Parathyroid adenoma (tissue), 2 donors: ENCODE measurements at regions not wholly inside any gene's neighbourhood (a gene's known extent, or its start where the extent isn't known, plus 50 kb on each side); places are given as distances from the start of the nearest gene placed in this dataset.

Experiments
- H2AFZ ChIP-seq: fragments of 300-600 bp; sonication (generic); one replicate; pipeline ENCODE4 v1.7.0; 2017; ENCODE audit warnings: antibody characterized with exemption, mild to moderate bottlenecking
- H3K27ac ChIP-seq: fragments of 300-600 bp; sonication (generic); one replicate; pipeline ENCODE4 v1.7.0; 2017
- H3K27me3 ChIP-seq: fragments of 300-600 bp; sonication (generic); one replicate; pipeline ENCODE4 v1.7.0; 2017; ENCODE audit warnings: low read length; ENCODE audit not compliant: control insufficient read depth, insufficient read depth
- H3K36me3 ChIP-seq: fragments of 300-600 bp; sonication (generic); one replicate; pipeline ENCODE4 v1.7.0; 2017; ENCODE audit warnings: low read length; ENCODE audit not compliant: control insufficient read depth, insufficient read depth
- H3K4me1 ChIP-seq: fragments of 300-600 bp; sonication (generic); one replicate; pipeline ENCODE4 v1.7.0; 2017; ENCODE audit warnings: control low read depth
- H3K4me2 ChIP-seq: fragments of 300-600 bp; sonication (generic); one replicate; pipeline ENCODE4 v1.7.0; 2017; ENCODE audit warnings: low read length
- H3K4me3 ChIP-seq: fragments of 300-600 bp; sonication (generic); one replicate; pipeline ENCODE4 v1.7.0; 2017; ENCODE audit warnings: low read depth, low read length
- H3K79me2 ChIP-seq: fragments of 300-600 bp; sonication (generic); one replicate; pipeline ENCODE4 v1.7.0; 2017; ENCODE audit warnings: control low read depth
- H3K9ac ChIP-seq: fragments of 300-600 bp; sonication (generic); one replicate; pipeline ENCODE4 v1.7.0; 2017; ENCODE audit warnings: mild to moderate bottlenecking
- H3K9me3 ChIP-seq: fragments of 300-600 bp; sonication (generic); one replicate; pipeline ENCODE4 v1.7.0; 2017; ENCODE audit warnings: low read length; ENCODE audit not compliant: control insufficient read depth
- TF ChIP-seq, protein P1 (sequence below): fragments of 300-600 bp; sonication (generic); IDR thresholded peaks from one replicate; pipeline ENCODE4 v1.7.0; 2017; ENCODE audit warnings: antibody characterized with exemption, mild to moderate bottlenecking
- donor health status: primary hyperparathyroidism.

DNA sequence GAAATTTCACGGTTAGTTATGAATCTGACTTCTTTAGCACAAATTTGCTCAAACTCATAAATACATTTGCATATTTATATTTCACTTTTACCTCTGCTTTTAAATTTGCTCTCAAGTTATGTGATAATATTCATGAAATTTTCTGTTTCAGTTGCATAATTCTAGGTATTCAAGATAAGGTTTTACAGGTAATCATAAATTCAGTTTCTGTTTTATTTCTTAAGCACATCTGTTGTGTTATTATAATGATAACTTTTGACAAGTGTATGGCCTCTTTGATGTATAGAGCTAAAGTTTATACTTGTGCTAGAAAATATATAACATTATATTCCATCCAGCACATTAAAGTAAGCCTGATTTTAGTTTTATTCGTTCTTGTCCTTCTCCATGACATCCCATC is 308.1 kb downstream of the SLC7A11 start:
- Histone ChIP-seq H3K27ac (no peak overlapping the region), H3K27me3 (no peaks in the 10 kb centered on the region), H3K36me3 (no peaks in the 10 kb centered on the region), H3K4me3 (no peak overlapping the region), H3K4me2 (no peak overlapping the region), H2AFZ (no peak overlapping the region), H3K9ac (no peak overlapping the region), H3K4me1 (no peaks in the 10 kb centered on the region), H3K9me3 (no peaks in the 10 kb centered on the region), H3K79me2 (no peaks in the 10 kb centered on the region)
- TF ChIP-seq, protein P1, sequence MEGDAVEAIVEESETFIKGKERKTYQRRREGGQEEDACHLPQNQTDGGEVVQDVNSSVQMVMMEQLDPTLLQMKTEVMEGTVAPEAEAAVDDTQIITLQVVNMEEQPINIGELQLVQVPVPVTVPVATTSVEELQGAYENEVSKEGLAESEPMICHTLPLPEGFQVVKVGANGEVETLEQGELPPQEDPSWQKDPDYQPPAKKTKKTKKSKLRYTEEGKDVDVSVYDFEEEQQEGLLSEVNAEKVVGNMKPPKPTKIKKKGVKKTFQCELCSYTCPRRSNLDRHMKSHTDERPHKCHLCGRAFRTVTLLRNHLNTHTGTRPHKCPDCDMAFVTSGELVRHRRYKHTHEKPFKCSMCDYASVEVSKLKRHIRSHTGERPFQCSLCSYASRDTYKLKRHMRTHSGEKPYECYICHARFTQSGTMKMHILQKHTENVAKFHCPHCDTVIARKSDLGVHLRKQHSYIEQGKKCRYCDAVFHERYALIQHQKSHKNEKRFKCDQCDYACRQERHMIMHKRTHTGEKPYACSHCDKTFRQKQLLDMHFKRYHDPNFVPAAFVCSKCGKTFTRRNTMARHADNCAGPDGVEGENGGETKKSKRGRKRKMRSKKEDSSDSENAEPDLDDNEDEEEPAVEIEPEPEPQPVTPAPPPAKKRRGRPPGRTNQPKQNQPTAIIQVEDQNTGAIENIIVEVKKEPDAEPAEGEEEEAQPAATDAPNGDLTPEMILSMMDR: no peak

DNA sequence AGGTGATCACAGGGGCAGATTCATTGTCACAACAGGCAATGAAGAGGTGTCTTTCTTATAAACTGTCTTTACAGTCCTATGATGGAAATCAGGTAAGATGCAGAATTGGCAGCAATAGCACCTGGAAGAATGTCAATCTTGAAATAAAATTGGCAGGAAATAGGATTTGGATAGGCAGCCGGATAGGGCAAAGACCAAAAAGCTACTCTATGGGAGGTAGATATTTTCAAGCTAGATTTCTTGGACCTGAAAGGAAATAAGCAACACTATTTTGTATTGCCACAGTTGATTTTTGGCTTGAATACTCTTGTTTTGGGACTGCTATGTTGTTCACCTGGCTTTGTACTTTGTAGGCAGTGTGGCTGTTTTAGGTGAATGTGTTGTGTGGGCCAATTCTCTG is 314.2 kb downstream of the SLC7A11 start:
- Histone ChIP-seq H3K9ac (no peak overlapping the region), H3K79me2 (no peaks in the 10 kb centered on the region), H3K9me3 (no peaks in the 10 kb centered on the region), H3K4me2 (no peak overlapping the region), H3K36me3 (no peaks in the 10 kb centered on the region), H3K4me3 (no peak overlapping the region), H3K4me1 (no peaks in the 10 kb centered on the region), H3K27me3 (no peaks in the 10 kb centered on the region), H3K27ac (no peak overlapping the region), H2AFZ (no peak overlapping the region)
- TF ChIP-seq, protein P1: no peak

DNA sequence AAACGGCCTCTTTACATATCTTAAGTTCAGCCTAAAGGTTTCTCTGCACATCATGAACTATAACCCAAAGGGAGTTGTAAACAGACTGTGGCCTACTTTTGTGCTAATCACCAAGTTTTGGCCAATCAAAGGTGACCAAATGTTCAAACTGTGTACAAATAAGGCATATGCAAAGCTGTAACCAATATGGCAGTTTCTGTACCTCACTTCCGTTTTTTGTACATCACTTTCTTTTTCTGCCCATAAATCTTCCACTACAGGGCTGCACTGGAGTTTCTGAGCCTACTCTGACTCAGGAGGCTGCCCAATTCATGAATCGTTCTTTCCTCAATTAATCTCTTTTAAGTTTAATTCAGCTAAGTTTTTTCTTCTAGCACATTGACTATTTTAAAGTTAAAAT is 318.7 kb downstream of the SLC7A11 start:
- Histone ChIP-seq H2AFZ (no peak overlapping the region), H3K27me3 (no peaks in the 10 kb centered on the region)

DNA sequence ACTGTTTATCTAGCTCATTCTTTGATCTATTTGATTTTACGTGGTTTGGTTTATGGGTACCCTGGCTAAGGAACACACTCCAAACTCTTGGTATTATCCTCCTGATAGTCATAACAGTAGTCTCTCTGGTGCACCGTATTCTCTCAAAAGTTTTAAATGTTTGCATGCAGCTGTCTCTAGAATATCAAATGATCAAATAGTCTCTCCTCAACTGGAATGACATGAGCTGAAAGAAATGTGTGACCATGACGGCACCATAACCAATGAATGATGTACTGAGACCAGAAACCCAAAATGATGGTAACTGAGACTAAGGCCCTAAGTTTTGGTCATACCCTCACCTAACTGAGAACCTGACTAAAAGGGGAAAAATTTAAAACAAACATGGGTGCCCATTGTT is 319.4 kb downstream of the SLC7A11 start:
- Histone ChIP-seq H3K4me2 (no peak overlapping the region), H3K79me2 (no peaks in the 10 kb centered on the region), H2AFZ (no peak overlapping the region), H3K27ac (no peak overlapping the region), H3K36me3 (no peaks in the 10 kb centered on the region), H3K9ac (no peak overlapping the region), H3K9me3 (no peaks in the 10 kb centered on the region), H3K27me3 (no peaks in the 10 kb centered on the region), H3K4me1 (no peaks in the 10 kb centered on the region), H3K4me3 (no peak overlapping the region)
- TF ChIP-seq, protein P1: no peak

More for the DNA sequence above, 318.7 kb downstream of the SLC7A11 start:
- Histone ChIP-seq H3K4me3 (no peak overlapping the region), H3K9ac (no peak overlapping the region), H3K79me2 (no peaks in the 10 kb centered on the region), H3K9me3 (no peaks in the 10 kb centered on the region), H3K27ac (no peak overlapping the region), H3K36me3 (no peaks in the 10 kb centered on the region), H3K4me1 (no peaks in the 10 kb centered on the region), H3K4me2 (no peak overlapping the region)
- TF ChIP-seq, protein P1: no peak

DNA sequence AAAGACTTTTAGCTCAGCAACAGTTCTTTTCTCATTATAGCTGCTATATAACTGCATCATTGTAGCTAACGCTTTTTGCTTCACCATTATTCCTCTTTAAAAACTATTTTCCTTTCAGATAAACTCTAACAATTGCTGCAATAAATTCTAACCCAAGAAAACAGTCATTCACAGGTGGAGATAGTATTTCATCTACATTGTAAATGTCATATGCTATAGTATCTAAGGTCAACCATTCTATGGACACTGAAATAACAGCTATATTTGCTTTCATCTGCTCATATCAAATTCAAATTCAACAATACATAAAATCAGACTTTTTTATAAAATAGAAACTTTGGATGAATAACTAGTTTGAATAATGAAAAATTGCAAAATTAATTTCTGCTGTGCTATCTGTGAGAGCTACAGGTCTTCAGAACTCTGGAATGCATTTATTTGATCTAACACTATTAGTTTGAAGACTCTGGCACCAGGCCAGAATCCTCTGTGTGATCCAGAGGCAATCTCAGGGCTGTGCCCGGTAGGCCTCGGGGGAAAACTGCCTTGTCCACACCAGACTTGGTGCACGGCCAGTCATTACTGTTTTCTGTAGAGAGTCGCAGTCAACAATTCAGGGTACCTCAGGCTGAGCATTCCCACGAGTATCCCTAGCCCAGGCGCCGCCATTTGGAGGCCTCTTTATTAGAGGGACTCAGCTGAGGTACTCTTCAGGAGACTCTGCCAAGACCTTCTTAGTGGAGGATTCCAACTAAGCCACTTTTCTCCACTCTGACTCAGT is 332.4 kb downstream of the SLC7A11 start:
- no peaks in the 10 kb centered on the region for H3K4me1 ChIP-seq
- H3K27ac ChIP-seq: no peak overlapping the region
- no peak overlapping the region for H3K4me2 ChIP-seq
- TF ChIP-seq, protein P1: no peak
- H3K9ac ChIP-seq: no peak overlapping the region
- H3K79me2 ChIP-seq: no peaks in the 10 kb centered on the region
- H3K4me3 ChIP-seq: no peak overlapping the region
- H2AFZ ChIP-seq: no peak overlapping the region
- no peaks in the 10 kb centered on the region for H3K27me3 ChIP-seq
- no peaks in the 10 kb centered on the region for H3K9me3 ChIP-seq
- no peaks in the 10 kb centered on the region for H3K36me3 ChIP-seq
